ENCODE measurements at regions not wholly inside any gene's neighbourhood (a gene's known extent, or its start where the extent isn't known, plus 50 kb on each side); places are given as distances from the start of the nearest gene placed in this dataset.

- intact Hi-C loops (cut with DNase I) = no loop called here
- Histone ChIP-seq H3K4me1 (no peaks in the 10 kb centered on the region), H3K4me3 (no peak overlapping the region), H3K9me3 (no peaks in the 10 kb centered on the region), H3K27ac (no peak overlapping the region), H3K36me3 (no peaks in the 10 kb centered on the region), H3K27me3 (no peaks in the 10 kb centered on the region)
- WGBS, 2 donors = 57 to 66% methylated on average over 4 of the region's 4 CpGs
- no peak for DNase-seq
- TF ChIP-seq CTCF (IDR thresholded peaks at IDR 0.05) (no peak), POLR2A (IDR thresholded peaks at IDR 0.05) (no peak), POLR2AphosphoS5 (IDR thresholded peaks at IDR 0.05) (no peak), EP300 (IDR thresholded peaks at IDR 0.05) (no peak)
Measured at GRCh38 chr5:38751103-38751502, 94.7 kb upstream of the OSMR start.

DNA sequence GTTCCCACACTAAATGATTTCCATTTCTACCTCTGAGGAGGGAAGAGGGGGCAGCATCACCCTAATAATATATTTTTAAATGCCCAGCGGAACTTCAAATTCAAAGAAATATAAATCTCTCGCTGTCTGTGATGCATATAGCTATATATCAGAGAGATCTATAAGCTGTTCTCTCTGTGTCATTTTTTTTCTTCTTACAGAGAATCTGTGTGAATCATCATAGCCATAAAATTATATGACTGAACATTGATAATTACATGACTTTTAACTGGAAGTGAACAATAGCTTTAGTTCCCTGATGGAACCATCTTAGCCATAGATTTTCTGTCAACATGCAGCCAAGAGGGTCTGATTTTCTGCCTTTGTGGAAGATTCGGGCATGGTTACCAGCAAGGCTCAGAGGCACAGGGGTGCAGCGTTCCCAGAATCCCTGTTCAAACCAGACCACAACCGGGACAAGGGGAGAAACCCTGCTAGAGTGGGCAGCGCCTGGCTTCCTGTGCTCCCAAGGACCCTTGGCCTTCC lies 93.7 kb upstream of the OSMR start:
- intact Hi-C loops (cut with DNase I) = no loop called here
- 89 to 91% methylated on average over 6 of the region's 6 CpGs for WGBS, 2 donors

DNA sequence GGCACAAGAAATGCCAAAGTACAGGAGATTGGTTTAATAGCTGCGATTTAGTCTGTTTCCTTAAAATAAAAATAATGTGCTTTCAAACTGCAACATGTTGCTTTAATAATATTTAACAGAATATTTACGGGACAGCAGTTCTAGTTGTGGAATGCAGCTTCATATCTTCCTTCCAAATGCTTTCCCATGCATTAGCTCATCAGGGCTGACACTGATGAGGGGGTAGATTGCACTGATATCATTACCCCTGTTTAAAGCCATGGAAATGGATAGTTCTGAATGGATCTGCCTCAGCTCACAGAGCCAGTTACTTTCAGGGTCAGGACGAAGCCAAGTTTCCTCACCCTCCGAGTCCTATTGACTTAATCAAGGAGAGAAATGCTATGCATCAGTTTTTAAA lies 93.2 kb upstream of the OSMR start:
- Histone ChIP-seq H3K4me1 (peaks cover 0 to 6% (median 6%) of the 10 kb centered on the region in 4 donors), H3K27me3 (no peaks in the 10 kb centered on the region), H3K27ac (no peak overlapping the region), H3K9me3 (no peaks in the 10 kb centered on the region), H3K36me3 (no peaks in the 10 kb centered on the region), H3K4me3 (no peak overlapping the region)
- TF ChIP-seq EP300 (IDR thresholded peaks at IDR 0.05) (no peak), CTCF (IDR thresholded peaks at IDR 0.05) (no peak), POLR2A (IDR thresholded peaks at IDR 0.05) (no peak), POLR2AphosphoS5 (IDR thresholded peaks at IDR 0.05) (no peak)
- no peak for DNase-seq
- intact Hi-C loops (cut with DNase I) = no loop called here
- 86 to 87% methylated on average over 4 of the region's 4 CpGs for WGBS, 2 donors

More for the DNA sequence above, 93.7 kb upstream of the OSMR start:
- no peak for DNase-seq
- H3K9me3 ChIP-seq = no peaks in the 10 kb centered on the region
- no peak overlapping the region for H3K4me3 ChIP-seq
- TF ChIP-seq EP300 (IDR thresholded peaks at IDR 0.05) (no peak), POLR2A (IDR thresholded peaks at IDR 0.05) (no peak), CTCF (IDR thresholded peaks at IDR 0.05) (no peak), POLR2AphosphoS5 (IDR thresholded peaks at IDR 0.05) (no peak)
- peaks cover 0 to under 1% (median under 1%) of the 10 kb centered on the region in 4 donors for H3K4me1 ChIP-seq
- H3K27me3 ChIP-seq = no peaks in the 10 kb centered on the region
- H3K36me3 ChIP-seq = no peaks in the 10 kb centered on the region
- no peak overlapping the region for H3K27ac ChIP-seq

GRCh38 chr5:38753141-38753540 lies 92.7 kb upstream of the OSMR start:
- TF ChIP-seq POLR2AphosphoS5 (IDR thresholded peaks at IDR 0.05) (no peak), POLR2A (IDR thresholded peaks at IDR 0.05) (no peak), EP300 (IDR thresholded peaks at IDR 0.05) (no peak), CTCF (IDR thresholded peaks at IDR 0.05) (no peak)
- Histone ChIP-seq H3K9me3 (no peaks in the 10 kb centered on the region), H3K36me3 (no peaks in the 10 kb centered on the region), H3K4me3 (no peak overlapping the region), H3K27ac (no peak overlapping the region), H3K27me3 (no peaks in the 10 kb centered on the region), H3K4me1 (peaks cover 0 to 9% (median 6%) of the 10 kb centered on the region in 4 donors)
- intact Hi-C loops (cut with DNase I) = no loop called here
- 64 to 73% methylated on average over 3 of the region's 3 CpGs for WGBS, 2 donors
- DNase-seq = no peak

DNA sequence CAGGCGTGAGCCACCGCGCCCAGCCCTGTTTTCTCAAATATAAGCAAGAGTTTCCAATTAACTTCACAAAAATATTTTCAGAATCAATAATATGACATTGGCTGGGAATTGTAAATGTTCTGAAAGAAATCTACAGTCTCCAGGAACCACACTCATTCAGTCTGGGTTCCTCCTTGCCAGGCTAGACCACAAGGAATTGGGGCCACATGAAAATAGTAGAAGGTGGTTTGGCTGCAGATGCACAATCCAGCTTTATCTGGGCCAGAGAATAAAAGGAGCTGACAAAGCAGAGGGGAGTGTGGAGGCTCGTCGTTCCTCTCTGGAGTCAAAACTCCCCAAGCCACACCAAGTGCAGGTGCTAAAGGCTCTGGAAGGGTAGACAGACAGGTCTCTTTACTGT lies 92.0 kb upstream of the OSMR start:
- TF ChIP-seq POLR2A (IDR thresholded peaks at IDR 0.05) (no peak), EP300 (IDR thresholded peaks at IDR 0.05) (no peak), POLR2AphosphoS5 (IDR thresholded peaks at IDR 0.05) (no peak), CTCF (IDR thresholded peaks at IDR 0.05) (no peak)
- no peak for DNase-seq
- Histone ChIP-seq H3K9me3 (no peaks in the 10 kb centered on the region), H3K27ac (no peak overlapping the region), H3K36me3 (no peaks in the 10 kb centered on the region), H3K4me3 (no peak overlapping the region), H3K4me1 (peaks cover 0 to 15% (median 11%) of the 10 kb centered on the region in 4 donors), H3K27me3 (no peaks in the 10 kb centered on the region)
- 77 to 81% methylated on average over 5 of the region's 5 CpGs for WGBS, 2 donors
- intact Hi-C loops (cut with DNase I) = no loop called here
